ENCODE measurements at regions not wholly inside any gene's neighbourhood (a gene's known extent, or its start where the extent isn't known, plus 50 kb on each side); places are given as distances from the start of the nearest gene placed in this dataset.

DNA sequence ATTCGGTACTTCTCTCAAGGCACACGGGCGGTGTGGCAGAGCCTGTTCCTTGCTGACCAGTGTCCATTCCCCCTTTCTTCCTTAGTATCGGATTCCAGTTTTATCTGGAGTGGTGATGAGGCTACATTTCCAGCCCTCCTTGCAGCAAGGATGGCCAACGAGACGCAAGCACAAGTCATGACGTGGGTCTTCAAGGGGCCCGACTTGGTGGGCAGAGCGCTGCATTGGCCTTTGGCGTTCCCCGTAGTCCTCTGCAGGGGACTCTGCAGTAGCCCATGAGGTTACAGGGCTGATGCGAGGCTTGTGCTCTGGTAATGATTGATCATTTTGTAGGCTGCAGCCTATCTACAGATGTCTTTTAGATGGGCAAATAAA is 194.5 kb downstream of the OPA1 start:
- peaks cover 0 to 12% (median 0%) of the 10 kb centered on the region in 4 donors for H3K4me1 ChIP-seq
- H3K27ac ChIP-seq, result no peak overlapping the region
- H3K36me3 ChIP-seq, result no peaks in the 10 kb centered on the region
- no peaks in the 10 kb centered on the region for H3K27me3 ChIP-seq
- no peaks in the 10 kb centered on the region for H3K9me3 ChIP-seq
- TF ChIP-seq, protein P1, sequence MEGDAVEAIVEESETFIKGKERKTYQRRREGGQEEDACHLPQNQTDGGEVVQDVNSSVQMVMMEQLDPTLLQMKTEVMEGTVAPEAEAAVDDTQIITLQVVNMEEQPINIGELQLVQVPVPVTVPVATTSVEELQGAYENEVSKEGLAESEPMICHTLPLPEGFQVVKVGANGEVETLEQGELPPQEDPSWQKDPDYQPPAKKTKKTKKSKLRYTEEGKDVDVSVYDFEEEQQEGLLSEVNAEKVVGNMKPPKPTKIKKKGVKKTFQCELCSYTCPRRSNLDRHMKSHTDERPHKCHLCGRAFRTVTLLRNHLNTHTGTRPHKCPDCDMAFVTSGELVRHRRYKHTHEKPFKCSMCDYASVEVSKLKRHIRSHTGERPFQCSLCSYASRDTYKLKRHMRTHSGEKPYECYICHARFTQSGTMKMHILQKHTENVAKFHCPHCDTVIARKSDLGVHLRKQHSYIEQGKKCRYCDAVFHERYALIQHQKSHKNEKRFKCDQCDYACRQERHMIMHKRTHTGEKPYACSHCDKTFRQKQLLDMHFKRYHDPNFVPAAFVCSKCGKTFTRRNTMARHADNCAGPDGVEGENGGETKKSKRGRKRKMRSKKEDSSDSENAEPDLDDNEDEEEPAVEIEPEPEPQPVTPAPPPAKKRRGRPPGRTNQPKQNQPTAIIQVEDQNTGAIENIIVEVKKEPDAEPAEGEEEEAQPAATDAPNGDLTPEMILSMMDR (IDR thresholded peaks at IDR 0.05), result no peak
- TF ChIP-seq POLR2A (IDR thresholded peaks at IDR 0.05), result no peak
- no peak for DNase-seq
- H3K4me3 ChIP-seq, result no peak overlapping the region

DNA sequence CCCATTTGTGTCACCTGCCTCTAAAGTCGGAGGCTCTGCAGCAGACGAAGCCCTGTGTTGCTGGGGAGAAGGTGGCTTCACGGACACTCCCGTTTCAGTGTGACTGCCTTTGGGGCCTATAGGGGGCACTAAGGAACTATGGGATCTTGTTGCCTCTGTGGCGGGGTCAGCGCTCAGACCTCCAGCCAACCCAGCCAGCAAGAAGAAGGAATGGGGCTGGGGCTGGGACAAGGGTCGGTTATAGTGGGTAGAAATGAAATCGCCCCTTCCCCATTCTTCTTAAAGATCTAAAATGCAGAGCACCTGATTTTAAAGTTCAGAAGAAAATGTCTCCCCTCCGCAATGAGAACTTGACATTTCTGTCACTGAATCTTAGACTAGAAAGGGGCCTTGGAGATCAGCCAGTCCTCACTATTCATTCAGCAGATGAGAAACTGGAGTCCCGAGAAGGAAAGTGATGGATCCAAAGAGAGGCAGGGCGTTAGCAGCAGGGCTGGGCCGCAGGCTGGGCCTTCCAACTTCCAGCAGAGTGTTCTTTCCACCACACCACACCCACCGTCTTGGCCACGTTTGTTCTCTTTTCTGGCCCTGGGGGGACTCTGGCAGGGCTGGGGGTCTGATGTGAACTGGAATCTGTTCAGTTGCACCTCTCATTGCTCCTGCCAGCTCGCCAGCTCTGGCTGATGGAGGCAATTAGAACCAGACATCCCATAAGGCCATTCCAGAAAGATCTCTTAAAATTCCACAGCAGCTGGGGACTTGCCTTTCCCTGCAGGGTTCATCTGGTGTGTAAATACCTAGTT is 195.4 kb downstream of the OPA1 start:
- H3K4me1 ChIP-seq, result peaks cover 0 to 9% (median 0%) of the 10 kb centered on the region in 4 donors
- peak in 2 of 3 donors; percentile 37 to 72 for DNase-seq
- H3K27me3 ChIP-seq, result no peaks in the 10 kb centered on the region
- H3K4me3 ChIP-seq, result no peak overlapping the region
- H3K27ac ChIP-seq, result no peak overlapping the region
- TF ChIP-seq, protein P1 (IDR thresholded peaks at IDR 0.05), result peak; percentile 26 to 84 (median 66)
- TF ChIP-seq POLR2A (IDR thresholded peaks at IDR 0.05), result no peak
- no peaks in the 10 kb centered on the region for H3K36me3 ChIP-seq
- H3K9me3 ChIP-seq, result no peaks in the 10 kb centered on the region

DNA sequence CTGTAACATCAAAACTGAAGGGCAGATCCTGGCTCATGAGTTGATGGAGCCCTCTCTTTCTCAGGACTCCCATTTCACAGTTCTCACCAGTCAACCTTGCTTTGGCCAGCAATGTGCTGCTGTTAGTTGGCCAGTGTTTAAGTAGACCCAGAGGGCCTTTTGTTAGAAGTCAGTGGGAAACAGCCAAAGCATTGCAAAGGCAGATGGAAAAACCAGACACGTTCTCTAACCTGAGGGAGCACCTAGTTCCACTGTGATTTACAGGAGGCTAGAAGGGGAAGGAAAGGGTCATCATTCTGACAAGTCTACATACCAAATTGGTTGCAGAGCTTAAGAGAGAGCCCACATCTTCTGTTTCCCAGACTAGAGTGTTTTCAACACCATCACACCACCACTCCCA is 196.4 kb downstream of the OPA1 start:
- no peak for DNase-seq
- Histone ChIP-seq H3K27ac (no peak overlapping the region), H3K9me3 (no peaks in the 10 kb centered on the region), H3K4me1 (peaks cover 0 to 9% (median 0%) of the 10 kb centered on the region in 4 donors), H3K27me3 (no peaks in the 10 kb centered on the region), H3K36me3 (no peaks in the 10 kb centered on the region), H3K4me3 (no peak overlapping the region)
- TF ChIP-seq POLR2A (IDR thresholded peaks at IDR 0.05), result no peak
- TF ChIP-seq, protein P1 (IDR thresholded peaks at IDR 0.05), result no peak

DNA sequence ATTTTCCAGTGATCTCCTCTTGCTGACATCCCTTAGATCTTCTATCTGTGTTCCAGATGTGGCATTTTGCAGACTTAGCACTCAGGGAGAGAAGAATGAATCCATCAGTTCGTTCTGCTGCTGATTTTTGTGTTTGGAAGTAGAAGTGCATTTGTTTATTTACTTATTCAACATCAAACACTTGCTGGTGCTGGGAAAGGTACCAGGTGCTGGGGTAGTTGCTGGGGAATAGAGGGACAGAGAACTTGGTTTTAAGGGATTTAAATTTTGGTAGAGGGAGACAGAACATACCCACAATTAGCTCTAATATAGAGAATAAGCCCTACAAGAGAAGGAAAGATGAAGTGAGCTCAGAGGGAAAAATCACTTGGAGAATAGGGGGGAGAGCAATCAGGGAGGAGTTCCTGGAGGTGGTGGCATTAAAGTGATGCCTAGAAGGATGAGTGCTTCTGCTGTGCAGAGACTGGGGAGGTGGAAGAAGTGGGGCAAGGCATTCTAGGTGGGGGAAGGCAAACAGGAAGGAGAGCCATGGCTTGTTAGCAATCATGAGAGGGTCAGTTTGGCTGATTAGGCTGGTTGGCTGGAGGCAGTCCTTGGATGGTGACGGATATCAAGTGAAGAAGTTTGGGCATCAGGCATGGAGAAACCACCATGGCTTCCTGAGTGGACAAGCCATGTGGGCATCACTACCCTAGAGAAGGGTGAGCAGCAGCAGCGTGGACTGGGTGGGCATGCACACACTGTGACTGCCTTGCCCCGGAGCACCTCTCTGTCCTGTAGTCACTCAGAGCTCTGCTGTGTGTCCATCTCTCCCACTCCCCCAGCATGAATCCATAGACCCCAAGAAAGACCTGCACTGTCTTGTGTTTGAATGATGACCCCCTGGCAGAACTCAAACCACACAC is 197.3 kb downstream of the OPA1 start:
- no peak overlapping the region for H3K27ac ChIP-seq
- no peak overlapping the region for H3K4me3 ChIP-seq
- no peaks in the 10 kb centered on the region for H3K9me3 ChIP-seq
- no peaks in the 10 kb centered on the region for H3K36me3 ChIP-seq
- TF ChIP-seq POLR2A (IDR thresholded peaks at IDR 0.05), result no peak
- TF ChIP-seq, protein P1 (IDR thresholded peaks at IDR 0.05), result no peak
- no peaks in the 10 kb centered on the region for H3K27me3 ChIP-seq
- H3K4me1 ChIP-seq, result peaks cover 0 to 9% (median 0%) of the 10 kb centered on the region in 4 donors
- DNase-seq, result no peak

DNA sequence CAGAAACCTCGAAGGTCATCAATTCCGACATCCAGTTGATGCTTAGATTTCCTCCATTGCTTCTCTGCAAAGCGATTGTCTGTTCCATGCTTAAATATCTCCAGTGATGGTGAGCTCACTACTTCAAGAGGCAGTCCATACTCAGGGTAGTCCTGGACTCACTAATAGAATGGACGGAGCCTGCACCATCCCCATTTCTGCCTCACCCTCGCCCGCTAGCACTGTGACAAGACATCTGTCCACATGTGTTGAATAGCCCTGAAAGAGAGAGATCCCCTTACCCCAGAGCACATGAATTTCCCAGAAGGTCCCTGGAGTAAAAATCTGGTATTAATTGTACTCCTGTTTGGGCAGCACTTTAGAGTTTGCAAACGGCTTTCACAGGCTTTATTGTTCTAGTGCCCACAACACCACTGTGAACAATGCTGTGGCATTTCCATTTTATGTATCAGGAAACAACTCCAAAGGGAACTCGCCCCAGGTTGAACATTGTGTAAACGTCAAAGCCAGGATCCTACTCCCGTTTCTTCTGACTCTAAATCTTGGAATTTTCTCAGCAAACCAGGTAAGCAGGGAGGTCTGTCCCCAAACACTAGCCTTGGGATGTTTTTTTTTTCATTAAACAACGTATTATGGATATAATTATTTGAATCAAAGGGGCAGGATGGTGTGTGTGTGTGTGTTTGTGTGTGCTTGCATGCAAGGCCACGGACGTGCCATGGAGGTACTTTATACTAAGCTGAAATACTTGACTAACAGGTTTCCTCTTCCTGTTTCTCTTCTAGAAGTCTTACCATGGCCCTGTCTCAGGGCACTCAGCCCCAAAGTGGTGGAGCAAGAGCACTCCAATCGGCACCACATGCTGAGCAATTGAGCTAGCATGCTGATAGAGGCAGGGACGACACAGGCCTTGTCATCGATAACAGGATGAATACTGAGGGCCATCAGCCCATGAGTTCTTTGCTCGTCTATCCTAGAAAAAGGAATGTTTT is 198.3 kb downstream of the OPA1 start:
- H3K27ac ChIP-seq, result no peak overlapping the region
- DNase-seq, result no peak

More for the DNA sequence above, 198.3 kb downstream of the OPA1 start:
- H3K9me3 ChIP-seq, result no peaks in the 10 kb centered on the region
- peaks cover 0 to 9% (median 0%) of the 10 kb centered on the region in 4 donors for H3K4me1 ChIP-seq
- no peak for TF ChIP-seq POLR2A (IDR thresholded peaks at IDR 0.05)
- TF ChIP-seq, protein P1 (IDR thresholded peaks at IDR 0.05), result no peak
- no peak overlapping the region for H3K4me3 ChIP-seq
- no peaks in the 10 kb centered on the region for H3K27me3 ChIP-seq
- H3K36me3 ChIP-seq, result no peaks in the 10 kb centered on the region
